ENCODE measurements at regions not wholly inside any gene's neighbourhood (a gene's known extent, or its start where the extent isn't known, plus 50 kb on each side); places are given as distances from the start of the nearest gene placed in this dataset.
"Not testable (repeated sequence)": the region's sequence is repeated elsewhere in the genome, so short reads cannot be mapped to it uniquely, and the experiment has no call there.

- no peak for DNase-seq
These were observed 241.5 kb downstream of the SATB2 start for GRCh38 chr2:199216253-199216652.

GRCh38 chr2:199207011-199207410 lies 250.7 kb downstream of the SATB2 start:
- no peak for DNase-seq

- DNase-seq = no peak
These were observed 251.2 kb downstream of the SATB2 start for GRCh38 chr2:199206536-199206935.

GRCh38 chr2:199202964-199203363 lies 254.8 kb downstream of the SATB2 start:
- no peak for DNase-seq

GRCh38 chr2:199201539-199201938 lies 256.2 kb downstream of the SATB2 start:
- no peak for DNase-seq

- no peak for DNase-seq
These were observed 257.9 kb downstream of the SATB2 start for GRCh38 chr2:199199797-199200196.

GRCh38 chr2:199197448-199197847 lies 260.3 kb downstream of the SATB2 start:
- no peak for DNase-seq

GRCh38 chr2:199196686-199197085 lies 261.1 kb downstream of the SATB2 start:
- no peak for DNase-seq

GRCh38 chr2:199195927-199196502 lies 261.7 kb downstream of the SATB2 start:
- DNase-seq = no peak

GRCh38 chr2:199191461-199191860 lies 266.3 kb downstream of the SATB2 start:
- DNase-seq = no peak

- no peak for DNase-seq
These were observed 268.5 kb downstream of the SATB2 start for GRCh38 chr2:199189229-199189628.

GRCh38 chr2:199186301-199186751 lies 271.4 kb downstream of the SATB2 start:
- DNase-seq = no peak

- DNase-seq = not testable (repeated sequence)
These were observed 272.6 kb downstream of the SATB2 start for GRCh38 chr2:199185174-199185573.

- no peak for DNase-seq
These were observed 293.9 kb downstream of the SATB2 start for GRCh38 chr2:199163613-199164458.

GRCh38 chr2:199160677-199161465 lies 296.9 kb downstream of the SATB2 start:
- DNase-seq = no peak

GRCh38 chr2:199160081-199160480 lies 297.7 kb downstream of the SATB2 start:
- no peak for DNase-seq

GRCh38 chr2:199148076-199148845 lies 309.5 kb downstream of the SATB2 start:
- DNase-seq = no peak

GRCh38 chr2:199147216-199147615 lies 310.5 kb downstream of the SATB2 start:
- DNase-seq = no peak

GRCh38 chr2:199144546-199144945 lies 313.2 kb downstream of the SATB2 start:
- DNase-seq = no peak

GRCh38 chr2:199144036-199144435 lies 313.7 kb downstream of the SATB2 start:
- DNase-seq = no peak

- DNase-seq = no peak
These were observed 321.1 kb downstream of the SATB2 start for GRCh38 chr2:199136681-199137080.

GRCh38 chr2:199136242-199136641 lies 321.5 kb downstream of the SATB2 start:
- no peak for DNase-seq

- DNase-seq = no peak
These were observed 325.9 kb downstream of the SATB2 start for GRCh38 chr2:199131876-199132275.

Data from suppressor macrophage treated with lipopolysaccharide for 1 hour (primary cell).